HG02759 (cell line): ENCODE measurements at regions not wholly inside any gene's neighbourhood (a gene's known extent, or its start where the extent isn't known, plus 50 kb on each side); places are given as distances from the start of the nearest gene placed in this dataset.
A peak's percentile ranks its signal among the peaks of the same experiment; 100 is the strongest.

ENCODE experiments used
- ATAC-seq: cut with Tn5 transposase; IDR thresholded peaks from one replicate; pipeline ENCODE4 v1.9.1; 2021; ENCODE audit warnings: mild to moderate bottlenecking, moderate library complexity; ENCODE audit not compliant: unreplicated experiment

DNA sequence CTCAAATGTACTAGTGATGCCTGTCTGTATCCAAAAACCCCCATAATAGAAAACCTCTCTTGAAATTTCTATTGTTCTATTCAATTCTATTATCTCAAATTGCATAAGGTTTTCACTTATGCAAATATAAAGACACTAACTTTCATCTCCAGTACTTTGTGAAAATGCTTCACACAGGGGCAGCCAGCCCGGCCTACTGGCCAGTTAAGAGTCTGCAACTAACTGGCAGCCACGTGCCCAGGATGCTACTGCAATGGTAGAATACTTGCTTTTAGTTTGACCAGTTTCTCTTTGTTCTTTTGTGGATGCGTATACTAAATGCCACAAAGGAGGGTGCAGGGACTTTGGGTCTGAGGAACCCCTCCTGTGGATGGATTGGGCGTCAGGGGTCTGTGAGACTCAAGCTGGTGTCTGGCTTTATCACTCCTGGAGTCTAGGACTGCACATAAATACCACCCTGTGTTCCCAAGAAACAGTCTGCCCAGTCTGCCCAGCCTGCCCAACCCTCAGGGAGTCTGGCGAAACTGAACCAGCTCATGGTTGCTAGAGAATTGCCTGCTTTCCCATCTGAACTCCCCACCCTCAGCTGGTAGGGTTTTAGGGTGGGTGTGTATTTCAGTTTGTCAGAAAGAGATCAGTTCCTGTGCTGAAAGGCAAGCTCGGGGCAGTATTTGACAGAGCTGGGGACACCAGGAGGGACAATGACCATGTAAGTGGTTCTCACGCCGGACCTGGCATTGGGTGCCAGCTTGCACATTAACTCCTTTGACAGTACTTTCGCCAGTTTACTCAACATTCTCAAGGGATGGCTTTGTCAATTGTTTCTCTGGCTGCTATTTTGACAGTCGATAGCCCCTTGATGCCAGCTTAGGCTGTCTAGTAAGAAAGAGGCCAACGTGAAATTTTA is 558.2 kb upstream of the JAG1 start:
- no peak for ATAC-seq

DNA sequence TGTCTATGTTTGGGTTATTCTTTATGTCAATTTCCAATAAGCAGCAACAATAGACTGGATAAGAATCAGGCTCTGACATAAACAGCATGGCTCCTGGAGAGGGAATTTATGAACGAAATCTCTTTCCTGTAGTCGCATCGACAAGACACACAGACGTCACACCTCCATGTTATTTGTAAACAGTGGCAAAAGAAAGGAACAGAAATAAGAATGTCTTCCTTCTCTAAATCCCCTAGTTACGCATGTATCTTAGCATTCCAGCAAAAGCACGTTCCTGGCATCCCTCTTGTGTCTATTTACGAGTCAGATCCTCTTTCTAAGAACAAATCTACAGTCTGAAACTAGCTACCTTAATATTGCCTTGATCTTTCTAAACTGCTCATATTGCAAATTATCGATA is 559.1 kb upstream of the JAG1 start:
- ATAC-seq: no peak

DNA sequence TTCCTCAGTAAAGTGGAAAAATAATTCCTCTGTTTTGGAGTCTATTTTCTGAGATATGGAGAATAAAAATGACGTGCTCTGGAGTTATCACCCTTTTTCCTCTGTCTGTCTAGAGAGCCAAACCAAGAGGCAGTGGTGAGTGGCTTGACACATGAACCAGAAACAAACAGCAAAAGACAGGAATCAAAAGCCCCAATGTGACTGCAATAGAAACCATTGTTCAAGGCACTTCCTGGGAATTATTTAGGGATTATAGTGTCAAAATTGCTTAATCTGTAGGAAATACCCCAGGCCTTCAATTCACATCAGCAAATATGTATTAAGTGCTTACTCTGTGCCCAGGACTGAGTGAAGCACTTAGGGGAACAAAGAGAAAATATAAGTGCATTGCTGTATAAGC is 560.4 kb upstream of the JAG1 start:
- ATAC-seq: no peak

GRCh38 chr20:11234608-11235007 is 560.8 kb upstream of the JAG1 start:
- ATAC-seq: no peak

GRCh38 chr20:11235058-11235457 is 561.3 kb upstream of the JAG1 start:
- ATAC-seq: no peak

DNA sequence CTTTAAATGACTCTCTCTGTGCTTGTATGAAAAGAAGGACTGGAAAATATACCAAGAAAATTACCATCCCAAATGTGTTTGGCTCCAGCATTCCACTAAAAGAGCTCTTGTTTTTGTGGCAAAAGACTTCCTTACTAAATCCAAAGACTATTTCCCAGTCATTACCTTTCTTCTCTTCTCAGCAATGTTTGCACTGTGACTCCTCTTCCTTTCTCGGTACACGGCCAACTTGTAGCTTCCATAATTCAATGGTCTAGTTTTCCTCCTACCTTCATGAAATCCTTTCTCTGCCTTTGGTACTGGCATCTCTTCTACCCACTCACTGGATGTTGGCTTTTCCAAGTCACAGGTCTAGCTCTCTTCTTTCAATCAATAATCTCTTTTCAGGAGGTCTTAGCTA is 568.5 kb upstream of the JAG1 start:
- ATAC-seq: no peak

GRCh38 chr20:11245431-11245830 is 571.6 kb upstream of the JAG1 start:
- ATAC-seq: no peak

DNA sequence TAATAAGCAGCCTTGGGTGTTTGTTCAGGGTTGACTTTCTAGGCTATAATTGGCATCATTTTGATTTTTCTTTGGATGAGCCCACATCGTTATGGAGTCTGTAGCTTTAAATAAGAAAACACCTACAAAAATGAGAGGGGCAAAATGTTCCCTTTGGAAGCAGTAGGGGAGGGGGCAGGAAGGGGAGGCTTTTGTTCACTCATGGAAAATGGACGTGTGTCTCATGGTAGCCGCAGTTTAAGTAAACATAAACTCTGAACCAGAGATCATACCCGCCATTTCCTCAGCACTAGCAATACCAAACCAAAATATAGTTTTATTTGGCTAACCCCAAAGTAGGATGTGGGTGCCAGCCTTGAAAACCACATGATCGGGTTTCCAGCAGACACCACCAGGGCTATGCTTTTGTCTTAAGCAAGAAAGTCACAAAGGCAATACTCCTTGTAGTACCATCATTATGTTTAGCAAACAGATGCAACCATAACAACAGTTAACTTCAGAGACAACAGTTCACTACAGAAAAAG is 572.5 kb upstream of the JAG1 start:
- no peak for ATAC-seq

GRCh38 chr20:11247046-11248010 is 573.5 kb upstream of the JAG1 start:
- ATAC-seq: no peak

- no peak for ATAC-seq
These were observed 574.2 kb upstream of the JAG1 start for GRCh38 chr20:11248011-11248409.

DNA sequence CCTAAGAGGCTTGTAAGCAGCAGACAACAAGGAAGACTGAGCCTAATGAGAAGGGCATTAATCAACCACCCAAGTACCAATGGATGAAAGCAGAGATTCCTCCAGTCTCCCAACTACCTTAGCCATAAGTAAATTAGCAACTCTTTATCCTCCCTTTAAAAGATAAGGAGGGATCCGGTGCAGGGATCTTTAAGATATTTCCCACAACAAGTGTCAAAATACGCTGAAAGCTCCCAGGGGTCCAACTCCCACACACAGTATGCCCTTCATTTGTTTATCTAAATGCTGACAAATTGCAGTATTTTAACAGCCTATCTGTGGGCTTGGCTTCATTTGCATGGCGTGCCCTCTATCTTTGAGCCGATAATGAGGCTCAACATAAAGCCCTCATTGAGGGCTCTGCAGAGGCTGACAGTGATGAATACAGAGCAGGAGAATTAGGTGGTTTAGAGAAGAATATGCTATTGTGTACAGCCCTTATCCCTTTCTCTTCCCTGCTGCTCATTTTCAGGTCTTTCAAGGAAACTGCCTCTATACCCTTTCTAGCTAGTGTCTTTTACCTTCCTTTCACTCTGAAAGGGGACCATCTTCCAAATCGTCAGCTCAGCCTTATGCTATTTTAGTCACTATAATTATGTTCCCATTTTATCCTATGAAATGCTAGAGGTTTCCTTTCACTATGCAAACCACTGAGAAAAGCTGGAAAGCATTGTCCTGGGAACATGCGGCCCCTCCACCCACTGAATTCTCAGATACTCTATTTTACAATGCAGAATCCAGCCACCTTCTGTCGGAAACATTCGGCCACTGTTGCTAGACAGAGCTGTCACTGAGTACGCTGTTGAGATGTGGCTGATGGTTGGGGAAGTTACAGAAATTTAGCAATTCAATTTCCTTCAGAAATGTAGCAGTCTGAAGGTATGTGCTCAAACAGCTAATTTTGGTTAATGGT is 575.2 kb upstream of the JAG1 start:
- no peak for ATAC-seq

DNA sequence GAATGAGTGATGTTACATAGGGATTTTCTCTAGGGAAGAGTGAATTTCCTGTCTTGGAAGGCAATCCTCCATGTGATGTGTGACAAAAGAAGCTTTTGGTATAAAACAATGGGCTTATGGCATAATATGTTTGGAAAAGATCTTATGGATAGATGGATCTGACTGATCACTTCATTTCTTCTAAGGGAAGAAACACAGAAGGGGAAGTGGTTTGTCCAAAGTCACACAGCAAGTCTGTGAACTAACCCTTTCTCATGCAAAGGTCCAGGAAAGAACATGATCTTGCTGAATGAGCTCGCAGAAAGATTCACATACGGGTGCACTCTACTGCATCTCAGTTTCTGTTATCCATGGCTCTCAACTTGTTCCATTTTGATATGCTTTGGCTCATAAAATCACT is 575.9 kb upstream of the JAG1 start:
- no peak for ATAC-seq

DNA sequence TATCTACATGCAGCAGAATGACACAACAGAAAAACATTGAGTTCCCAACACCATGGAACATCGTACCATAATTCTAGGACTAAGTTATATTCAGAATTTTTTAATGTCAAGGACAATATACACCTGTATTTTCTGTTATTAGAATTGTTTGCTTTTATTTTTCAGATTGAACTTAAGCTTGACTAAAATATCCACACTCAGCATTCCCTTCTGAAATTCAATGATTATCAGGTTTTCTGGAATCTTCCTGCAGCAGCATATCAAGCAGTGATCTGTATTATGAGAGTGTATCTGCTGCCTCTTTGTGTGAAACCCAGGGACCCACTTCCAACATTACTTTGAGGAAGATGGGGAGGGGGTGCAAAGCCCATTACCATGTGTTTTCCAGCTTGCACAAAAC is 578.6 kb upstream of the JAG1 start:
- no peak for ATAC-seq

GRCh38 chr20:11255455-11255854 is 581.7 kb upstream of the JAG1 start:
- ATAC-seq: no peak

DNA sequence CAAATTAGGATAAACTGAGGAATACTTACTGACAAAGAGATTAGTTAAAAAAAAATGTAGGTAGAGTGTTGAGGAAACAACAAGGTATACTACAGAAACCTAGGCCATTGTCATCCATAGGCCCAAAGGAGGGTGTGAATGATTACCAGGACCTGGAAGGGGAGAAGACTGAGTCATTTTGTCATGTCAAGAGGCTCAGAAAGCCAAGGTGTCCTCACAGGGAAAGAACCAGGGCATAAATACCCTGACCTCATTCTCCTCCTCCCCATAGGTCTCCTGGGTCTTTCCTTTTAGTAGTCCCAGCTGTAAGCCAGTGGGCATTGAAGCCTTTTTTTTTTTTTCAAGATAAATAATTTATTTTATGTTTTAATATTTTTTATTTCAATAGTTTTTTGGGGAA is 582.1 kb upstream of the JAG1 start:
- ATAC-seq: no peak

GRCh38 chr20:11260611-11261010 is 586.8 kb upstream of the JAG1 start:
- ATAC-seq: no peak

DNA sequence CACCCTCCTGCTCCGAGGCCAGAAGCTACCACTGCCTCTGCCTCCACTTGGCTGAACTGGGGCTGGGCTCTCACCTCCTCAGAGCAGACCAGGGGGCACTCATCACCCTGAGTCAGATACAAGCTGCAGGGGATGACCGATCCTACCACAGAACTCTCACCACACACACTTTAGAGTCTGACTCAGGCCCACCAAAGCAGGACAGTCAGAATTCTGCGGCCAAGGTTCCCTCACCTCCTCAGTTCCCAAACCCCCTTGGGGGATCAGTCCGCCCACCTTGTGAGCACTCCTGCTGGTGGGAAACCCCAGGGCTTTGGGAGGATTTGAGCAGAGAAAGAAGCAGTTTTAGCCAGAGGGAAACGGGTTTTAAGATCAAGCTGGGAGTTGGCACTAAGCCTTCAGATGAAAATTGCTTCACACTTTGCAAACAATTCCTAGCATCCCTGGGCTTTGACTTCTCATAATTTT is 587.8 kb upstream of the JAG1 start:
- ATAC-seq: peak; percentile 79

GRCh38 chr20:11266571-11266970 is 592.8 kb upstream of the JAG1 start:
- ATAC-seq: no peak

GRCh38 chr20:11267131-11267761 is 593.4 kb upstream of the JAG1 start:
- ATAC-seq: peak; percentile 82
